ENCODE measurements at regions not wholly inside any gene's neighbourhood (a gene's known extent, or its start where the extent isn't known, plus 50 kb on each side); places are given as distances from the start of the nearest gene placed in this dataset.
"Not testable (repeated sequence)": the region's sequence is repeated elsewhere in the genome, so short reads cannot be mapped to it uniquely, and the experiment has no call there.

- DNase-seq (ENCODE audit: insufficient read length, low spot score) (no peak), FAIRE-seq (no peak)
- peak; percentile 39; the same call in 1 of the 2 replicates for TF ChIP-seq SPI1 (IDR thresholded peaks at IDR 0.05; ENCODE audit: low read depth, low read length)
- TF ChIP-seq PAX5 (IDR thresholded peaks at IDR 0.05; ENCODE audit: insufficient read depth, low read length, severe bottlenecking): no peak
- TF ChIP-seq POLR2AphosphoS5 (IDR thresholded peaks at IDR 0.05; ENCODE audit: low read depth, low read length): no peak
- TF ChIP-seq POU2F2 (IDR thresholded peaks at IDR 0.05; ENCODE audit: low read depth, low read length): no peak
Measured at GRCh38 chrX:40933706-40934425, 151.4 kb upstream of the USP9X start.

- no peak for FAIRE-seq
- TF ChIP-seq PAX5 (IDR thresholded peaks at IDR 0.05; ENCODE audit: insufficient read depth, low read length, severe bottlenecking) (no peak), SPI1 (IDR thresholded peaks at IDR 0.05; ENCODE audit: low read depth, low read length) (no peak), TAF1 (IDR thresholded peaks at IDR 0.05; ENCODE audit: low read depth, low read length) (no peak), POLR2A (IDR thresholded peaks at IDR 0.05; ENCODE audit: low read depth, low read length) (no peak), POLR2AphosphoS5 (IDR thresholded peaks at IDR 0.05; ENCODE audit: low read depth, low read length) (no peak), POU2F2 (IDR thresholded peaks at IDR 0.05; ENCODE audit: low read depth, low read length) (no peak)
- no peak for DNase-seq (ENCODE audit: insufficient read length, low spot score)
Measured at GRCh38 chrX:40936827-40937226, 148.4 kb upstream of the USP9X start.

GRCh38 chrX:40938423-40938822, 146.8 kb upstream of the USP9X start:
- FAIRE-seq (no peak), DNase-seq (ENCODE audit: insufficient read length, low spot score) (no peak)
- TF ChIP-seq POLR2A (IDR thresholded peaks at IDR 0.05; ENCODE audit: low read depth, low read length): no peak
- TF ChIP-seq POLR2AphosphoS5 (IDR thresholded peaks at IDR 0.05; ENCODE audit: low read depth, low read length): no peak
- no peak for TF ChIP-seq PAX5 (IDR thresholded peaks at IDR 0.05; ENCODE audit: insufficient read depth, low read length, severe bottlenecking)
- TF ChIP-seq SPI1 (IDR thresholded peaks at IDR 0.05; ENCODE audit: low read depth, low read length): no peak
- TF ChIP-seq POU2F2 (IDR thresholded peaks at IDR 0.05; ENCODE audit: low read depth, low read length): no peak
- TF ChIP-seq TAF1 (IDR thresholded peaks at IDR 0.05; ENCODE audit: low read depth, low read length): no peak

- no peak for FAIRE-seq
- TF ChIP-seq PAX5 (IDR thresholded peaks at IDR 0.05; ENCODE audit: insufficient read depth, low read length, severe bottlenecking) (no peak), POLR2AphosphoS5 (IDR thresholded peaks at IDR 0.05; ENCODE audit: low read depth, low read length) (no peak), TAF1 (IDR thresholded peaks at IDR 0.05; ENCODE audit: low read depth, low read length) (no peak), POLR2A (IDR thresholded peaks at IDR 0.05; ENCODE audit: low read depth, low read length) (no peak), SPI1 (IDR thresholded peaks at IDR 0.05; ENCODE audit: low read depth, low read length) (no peak), POU2F2 (IDR thresholded peaks at IDR 0.05; ENCODE audit: low read depth, low read length) (no peak)
- DNase-seq (ENCODE audit: insufficient read length, low spot score): no peak
Measured at GRCh38 chrX:40943093-40943641, 142.1 kb upstream of the USP9X start.

DNA sequence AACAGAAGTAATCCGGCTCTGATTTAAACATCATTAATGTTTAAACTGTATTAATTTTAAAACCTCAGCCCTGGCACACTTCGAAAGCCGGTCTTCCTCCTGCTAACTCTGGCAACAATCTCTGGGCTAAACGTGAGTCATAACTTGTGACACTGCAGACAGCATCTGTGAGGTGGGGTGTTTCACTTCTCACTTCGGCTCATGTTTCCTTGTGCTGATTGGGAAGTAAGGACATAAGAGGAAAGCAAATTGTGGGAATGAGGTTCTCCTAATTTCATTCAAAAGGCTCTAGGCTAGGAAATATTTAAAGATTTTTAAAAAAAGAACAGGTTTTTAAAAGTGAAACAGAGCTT, 139.9 kb upstream of the USP9X start:
- DNase-seq (ENCODE audit: insufficient read length, low spot score) (no peak), FAIRE-seq (peak; percentile 85)
- no peak for TF ChIP-seq POLR2AphosphoS5 (IDR thresholded peaks at IDR 0.05; ENCODE audit: low read depth, low read length)
- peak; percentile 82 for TF ChIP-seq SPI1 (IDR thresholded peaks at IDR 0.05; ENCODE audit: low read depth, low read length)

- DNase-seq (ENCODE audit: insufficient read length, low spot score) (no peak), FAIRE-seq (no peak)
Measured at GRCh38 chrX:40947276-40947675, 138.0 kb upstream of the USP9X start.

GRCh38 chrX:40949071-40949470, 136.2 kb upstream of the USP9X start:
- FAIRE-seq (no peak), DNase-seq (ENCODE audit: insufficient read length, low spot score) (no peak)
- TF ChIP-seq POU2F2 (IDR thresholded peaks at IDR 0.05; ENCODE audit: low read depth, low read length) (no peak), SPI1 (IDR thresholded peaks at IDR 0.05; ENCODE audit: low read depth, low read length) (no peak), POLR2A (IDR thresholded peaks at IDR 0.05; ENCODE audit: low read depth, low read length) (no peak), PAX5 (IDR thresholded peaks at IDR 0.05; ENCODE audit: insufficient read depth, low read length, severe bottlenecking) (no peak), POLR2AphosphoS5 (IDR thresholded peaks at IDR 0.05; ENCODE audit: low read depth, low read length) (no peak), TAF1 (IDR thresholded peaks at IDR 0.05; ENCODE audit: low read depth, low read length) (no peak)

More at GRCh38 chrX:40947276-40947675, 138.0 kb upstream of the USP9X start:
- no peak for TF ChIP-seq POLR2AphosphoS5 (IDR thresholded peaks at IDR 0.05; ENCODE audit: low read depth, low read length)
- TF ChIP-seq POU2F2 (IDR thresholded peaks at IDR 0.05; ENCODE audit: low read depth, low read length): no peak
- TF ChIP-seq SPI1 (IDR thresholded peaks at IDR 0.05; ENCODE audit: low read depth, low read length): no peak
- no peak for TF ChIP-seq POLR2A (IDR thresholded peaks at IDR 0.05; ENCODE audit: low read depth, low read length)
- TF ChIP-seq TAF1 (IDR thresholded peaks at IDR 0.05; ENCODE audit: low read depth, low read length): no peak
- no peak for TF ChIP-seq PAX5 (IDR thresholded peaks at IDR 0.05; ENCODE audit: insufficient read depth, low read length, severe bottlenecking)

- no peak for FAIRE-seq
- no peak for DNase-seq (ENCODE audit: insufficient read length, low spot score)
- TF ChIP-seq POLR2A (IDR thresholded peaks at IDR 0.05; ENCODE audit: low read depth, low read length): no peak
- no peak for TF ChIP-seq POU2F2 (IDR thresholded peaks at IDR 0.05; ENCODE audit: low read depth, low read length)
- no peak for TF ChIP-seq SPI1 (IDR thresholded peaks at IDR 0.05; ENCODE audit: low read depth, low read length)
- TF ChIP-seq POLR2AphosphoS5 (IDR thresholded peaks at IDR 0.05; ENCODE audit: low read depth, low read length): no peak
- TF ChIP-seq PAX5 (IDR thresholded peaks at IDR 0.05; ENCODE audit: insufficient read depth, low read length, severe bottlenecking): no peak
- TF ChIP-seq TAF1 (IDR thresholded peaks at IDR 0.05; ENCODE audit: low read depth, low read length): no peak
Measured at GRCh38 chrX:40950546-40950945, 134.7 kb upstream of the USP9X start.

DNA sequence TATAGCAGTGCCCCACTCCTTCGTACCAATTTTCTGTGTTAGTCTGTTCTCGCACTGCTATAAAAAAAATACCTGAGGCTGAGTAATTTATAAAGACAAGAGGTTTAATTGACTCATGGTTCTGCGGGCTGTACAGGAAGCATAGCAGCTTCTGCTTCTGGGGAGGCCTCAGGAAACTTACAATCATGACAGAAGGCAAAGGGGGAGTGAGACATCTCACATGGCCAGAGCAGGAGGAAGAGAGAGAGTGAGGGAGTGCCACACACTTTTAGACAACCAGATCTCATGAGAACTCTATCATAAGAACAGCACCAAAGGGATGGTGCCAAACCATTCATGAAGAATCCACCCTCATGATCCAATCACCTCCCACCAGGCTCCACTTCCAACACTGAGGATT, 133.8 kb upstream of the USP9X start:
- peak; percentile 56 for FAIRE-seq
- DNase-seq (ENCODE audit: insufficient read length, low spot score): not testable (repeated sequence)

DNA sequence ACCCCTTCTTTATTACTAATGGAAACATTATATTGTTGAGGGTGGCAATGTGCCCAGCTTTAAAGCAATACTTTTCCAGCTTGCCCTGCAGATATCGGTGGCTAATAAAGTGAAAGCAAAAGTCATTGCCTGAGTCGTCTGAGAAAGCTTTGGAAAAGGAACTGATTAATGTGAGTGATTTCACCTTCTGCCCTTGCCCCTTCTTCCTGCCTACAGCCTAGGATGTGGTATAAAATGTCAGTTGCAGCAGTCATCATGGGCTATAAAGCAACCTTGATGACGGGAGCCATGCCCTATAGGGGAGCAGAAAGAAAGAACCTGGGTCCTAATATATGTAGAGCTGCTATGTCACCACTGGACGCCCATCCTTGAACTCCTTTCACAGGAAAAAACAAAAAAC, 132.4 kb upstream of the USP9X start:
- DNase-seq (ENCODE audit: insufficient read length, low spot score): no peak
- TF ChIP-seq SPI1 (IDR thresholded peaks at IDR 0.05; ENCODE audit: low read depth, low read length) (0 out of 2 replicates have a peak, but pooled peaks have one; percentile 25), POLR2A (IDR thresholded peaks at IDR 0.05; ENCODE audit: low read depth, low read length) (no peak)
- FAIRE-seq: peak; percentile 56
